HL-60 (cell line): ENCODE measurements at regions not wholly inside any gene's neighbourhood (a gene's known extent, or its start where the extent isn't known, plus 50 kb on each side); places are given as distances from the start of the nearest gene placed in this dataset.

ENCODE experiments used
- CTCF ChIP-seq: IDR thresholded peaks from one replicate; pipeline ENCODE4 v1.5.1; 2011; ENCODE audit warnings: low read length, control low read depth, inconsistent platforms; ENCODE audit not compliant: insufficient read depth
- GABPA ChIP-seq: IDR thresholded peaks from 2 replicates; pipeline ENCODE4 v1.6.1; 2012; ENCODE audit warnings: low read depth
- POLR2AphosphoS5 ChIP-seq: IDR thresholded peaks from 2 replicates; pipeline ENCODE4 v1.6.1; 2012; ENCODE audit warnings: low read depth
- REST ChIP-seq: IDR thresholded peaks from 2 replicates; pipeline ENCODE4 v1.6.1; 2012; ENCODE audit warnings: low read depth; ENCODE audit not compliant: insufficient replicate concordance

GRCh38 chr14:23695664-23695999 is 59.5 kb downstream of the DHRS2 start:
- TF ChIP-seq CTCF: no peak
- no peak for TF ChIP-seq POLR2AphosphoS5
- TF ChIP-seq GABPA: no peak
- TF ChIP-seq REST: no peak
